Tibial artery (tissue), 4 donors: ENCODE measurements at regions not wholly inside any gene's neighbourhood (a gene's known extent, or its start where the extent isn't known, plus 50 kb on each side); places are given as distances from the start of the nearest gene placed in this dataset.

Source experiments
- DNase-seq, 2 donors: peaks; one replicate each; pipeline ENCODE4 v3.0.0-alpha.2; 2019
- H3K27ac ChIP-seq, 2 donors: fragments of 200-600 bp; sonication (generic) in 1 of 2; 1 replicate in 1 of 2; 2 replicates in 1 of 2; pipeline ENCODE4 v1.5.1; 2018 to 2019; ENCODE audit warnings: mild to moderate bottlenecking in 1 of 2
- H3K27me3 ChIP-seq, 2 donors: fragments of 200-600 bp; sonication (generic) in 1 of 2; one replicate each; pipeline versions ENCODE4 v1.5.1 to v1.6.0; 2016 to 2019
- H3K36me3 ChIP-seq, 3 donors: fragments of 200-600 bp; sonication (generic) in 2 of 3; one replicate each; pipeline ENCODE4 v1.5.1; 2016 to 2019; ENCODE audit warnings: mild to moderate bottlenecking in 2 of 3
- H3K4me1 ChIP-seq, 4 donors: fragments of 200-600 bp; sonication (generic) in 2 of 4; 1 replicate in 3 of 4; 2 replicates in 1 of 4; pipeline ENCODE4 v1.5.1; 2016 to 2019
- H3K4me3 ChIP-seq, 2 donors: fragments of 200-600 bp; sonication (generic) in 1 of 2; 1 replicate in 1 of 2; 2 replicates in 1 of 2; pipeline ENCODE4 v1.5.1; 2018 to 2019; ENCODE audit warnings: mild to moderate bottlenecking in 2 of 2
- H3K9me3 ChIP-seq, 3 donors: fragments of 200-600 bp; sonication (generic) in 1 of 3; one replicate each; pipeline ENCODE4 v1.5.1; 2016 to 2019
- CTCF ChIP-seq, 2 experiments: fragments of 200-600 bp in 1 of 2; fragments of 450-650 bp in 1 of 2; IDR thresholded peaks; one replicate each; pipeline ENCODE4 v1.5.1; 2017 to 2019; ENCODE audit warnings: antibody characterized with exemption in 2 of 2, mild to moderate bottlenecking in 1 of 2, moderate library complexity in 1 of 2
- intact Hi-C: fragments of 100-400 bp; cut with DNase I; formaldehyde crosslinking; loops from one replicate; pipeline ENCODE4 v1.15.0; 2023; ENCODE audit warnings: low total_unique reads

- Histone ChIP-seq H3K27me3 (no peaks in the 10 kb centered on the region), H3K4me3 (no peak overlapping the region), H3K4me1 (no peaks in the 10 kb centered on the region), H3K36me3 (no peaks in the 10 kb centered on the region), H3K9me3 (no peaks in the 10 kb centered on the region), H3K27ac (no peak overlapping the region)
- TF ChIP-seq CTCF (IDR thresholded peaks at IDR 0.05), result no peak
- no peak for DNase-seq
- intact Hi-C loops, result no loop called here
Observed at GRCh38 chr6:10303608-10304506, 111.0 kb downstream of the TFAP2A start.

- Histone ChIP-seq H3K27ac (no peak overlapping the region), H3K36me3 (no peaks in the 10 kb centered on the region), H3K27me3 (no peaks in the 10 kb centered on the region), H3K4me3 (no peak overlapping the region), H3K9me3 (no peaks in the 10 kb centered on the region), H3K4me1 (no peaks in the 10 kb centered on the region)
- no peak for DNase-seq
- intact Hi-C loops, result no loop called here
- no peak for TF ChIP-seq CTCF (IDR thresholded peaks at IDR 0.05)
Observed at GRCh38 chr6:10302566-10303235, 112.2 kb downstream of the TFAP2A start.

GRCh38 chr6:10300071-10300470, 114.8 kb downstream of the TFAP2A start:
- no peak overlapping the region for H3K4me3 ChIP-seq
- H3K27ac ChIP-seq, result no peak overlapping the region
- intact Hi-C loops, result no loop called here
- H3K4me1 ChIP-seq, result no peaks in the 10 kb centered on the region
- no peak for TF ChIP-seq CTCF (IDR thresholded peaks at IDR 0.05)
- no peaks in the 10 kb centered on the region for H3K36me3 ChIP-seq
- H3K9me3 ChIP-seq, result no peaks in the 10 kb centered on the region
- no peak for DNase-seq
- H3K27me3 ChIP-seq, result no peaks in the 10 kb centered on the region

- H3K27me3 ChIP-seq, result no peaks in the 10 kb centered on the region
- DNase-seq, result no peak
- no peaks in the 10 kb centered on the region for H3K36me3 ChIP-seq
- intact Hi-C loops, result no loop called here
- no peak overlapping the region for H3K27ac ChIP-seq
- H3K4me3 ChIP-seq, result no peak overlapping the region
- H3K9me3 ChIP-seq, result no peaks in the 10 kb centered on the region
- TF ChIP-seq CTCF (IDR thresholded peaks at IDR 0.05), result no peak
- H3K4me1 ChIP-seq, result no peaks in the 10 kb centered on the region
Observed at GRCh38 chr6:10297832-10298231, 117.0 kb downstream of the TFAP2A start.

- no peaks in the 10 kb centered on the region for H3K9me3 ChIP-seq
- intact Hi-C loops, result no loop called here
- no peak for DNase-seq
Observed at GRCh38 chr6:10278746-10279145, 136.1 kb downstream of the TFAP2A start.

More at GRCh38 chr6:10278746-10279145, 136.1 kb downstream of the TFAP2A start:
- Histone ChIP-seq H3K4me3 (no peak overlapping the region), H3K36me3 (no peaks in the 10 kb centered on the region), H3K4me1 (no peaks in the 10 kb centered on the region), H3K27me3 (no peaks in the 10 kb centered on the region), H3K27ac (no peak overlapping the region)
- no peak for TF ChIP-seq CTCF (IDR thresholded peaks at IDR 0.05)
